ENCODE measurements at regions not wholly inside any gene's neighbourhood (a gene's known extent, or its start where the extent isn't known, plus 50 kb on each side); places are given as distances from the start of the nearest gene placed in this dataset.
A peak's percentile ranks its signal among the peaks of the same experiment; 100 is the strongest.

GRCh38 chr2:43158259-43158880 is 68.0 kb downstream of the ZFP36L2 start:
- H3K4me2 ChIP-seq (ENCODE audit: low read length) = peak overlapping the region; percentile 15
- no peak overlapping the region for H3K27ac ChIP-seq (ENCODE audit: low read depth, low read length)
- H3K4me3 ChIP-seq (ENCODE audit: low read length) = no peak overlapping the region
- H3F3A ChIP-seq (ENCODE audit: control insufficient read depth, insufficient read depth) = no peaks in the 10 kb centered on the region
- H3K79me2 ChIP-seq (ENCODE audit: control insufficient read depth, low read length) = no peaks in the 10 kb centered on the region
- H3K4me1 ChIP-seq (ENCODE audit: control insufficient read depth, low read length) = peaks cover 11% of the 10 kb centered on the region
- no peaks in the 10 kb centered on the region for H3K27me3 ChIP-seq (ENCODE audit: control insufficient read depth, low read length)
- no peaks in the 10 kb centered on the region for H4K20me1 ChIP-seq (ENCODE audit: control insufficient read depth, insufficient read depth, low read depth, low read length)
- TF ChIP-seq CTCF (IDR thresholded peaks at IDR 0.05; ENCODE audit: low read depth, low read length, poor library complexity, severe bottlenecking) = no peak
- TF ChIP-seq EZH2phosphoT487 (IDR thresholded peaks at IDR 0.05; ENCODE audit: borderline replicate concordance, low read length) = no peak
- H3K36me3 ChIP-seq (ENCODE audit: control insufficient read depth, low read length) = no peaks in the 10 kb centered on the region
- H3K9me3 ChIP-seq (ENCODE audit: control insufficient read depth, insufficient read depth, low read length) = no peaks in the 10 kb centered on the region
- no peaks in the 10 kb centered on the region for H3K9me2 ChIP-seq (replicated peaks; ENCODE audit: control insufficient read depth, low read length)

- no peak overlapping the region for H3K4me2 ChIP-seq (ENCODE audit: low read length)
- peaks cover 18% of the 10 kb centered on the region for H3K4me1 ChIP-seq (ENCODE audit: control insufficient read depth, low read length)
- no peaks in the 10 kb centered on the region for H3K36me3 ChIP-seq (ENCODE audit: control insufficient read depth, low read length)
- H3K9me2 ChIP-seq (replicated peaks; ENCODE audit: control insufficient read depth, low read length) = no peaks in the 10 kb centered on the region
- no peaks in the 10 kb centered on the region for H4K20me1 ChIP-seq (ENCODE audit: control insufficient read depth, insufficient read depth, low read depth, low read length)
- no peak overlapping the region for H3K4me3 ChIP-seq (ENCODE audit: low read length)
- no peaks in the 10 kb centered on the region for H3K9me3 ChIP-seq (ENCODE audit: control insufficient read depth, insufficient read depth, low read length)
- no peaks in the 10 kb centered on the region for H3K79me2 ChIP-seq (ENCODE audit: control insufficient read depth, low read length)
- no peaks in the 10 kb centered on the region for H3K27me3 ChIP-seq (ENCODE audit: control insufficient read depth, low read length)
- TF ChIP-seq EZH2phosphoT487 (IDR thresholded peaks at IDR 0.05; ENCODE audit: borderline replicate concordance, low read length) = no peak
- TF ChIP-seq CTCF (IDR thresholded peaks at IDR 0.05; ENCODE audit: low read depth, low read length, poor library complexity, severe bottlenecking) = no peak
- no peaks in the 10 kb centered on the region for H3F3A ChIP-seq (ENCODE audit: control insufficient read depth, insufficient read depth)
- no peak overlapping the region for H3K27ac ChIP-seq (ENCODE audit: low read depth, low read length)
Measured at GRCh38 chr2:43157506-43158246, 68.7 kb downstream of the ZFP36L2 start.

GRCh38 chr2:43155851-43156411 is 70.5 kb downstream of the ZFP36L2 start:
- no peaks in the 10 kb centered on the region for H3K79me2 ChIP-seq (ENCODE audit: control insufficient read depth, low read length)
- no peak for TF ChIP-seq CTCF (IDR thresholded peaks at IDR 0.05; ENCODE audit: low read depth, low read length, poor library complexity, severe bottlenecking)
- no peak for TF ChIP-seq EZH2phosphoT487 (IDR thresholded peaks at IDR 0.05; ENCODE audit: borderline replicate concordance, low read length)
- no peaks in the 10 kb centered on the region for H3K36me3 ChIP-seq (ENCODE audit: control insufficient read depth, low read length)
- H3K9me3 ChIP-seq (ENCODE audit: control insufficient read depth, insufficient read depth, low read length) = no peaks in the 10 kb centered on the region
- peaks cover 18% of the 10 kb centered on the region for H3K4me1 ChIP-seq (ENCODE audit: control insufficient read depth, low read length)
- no peak overlapping the region for H3K4me2 ChIP-seq (ENCODE audit: low read length)
- no peak overlapping the region for H3K4me3 ChIP-seq (ENCODE audit: low read length)
- H3K27me3 ChIP-seq (ENCODE audit: control insufficient read depth, low read length) = no peaks in the 10 kb centered on the region
- H4K20me1 ChIP-seq (ENCODE audit: control insufficient read depth, insufficient read depth, low read depth, low read length) = no peaks in the 10 kb centered on the region
- H3K27ac ChIP-seq (ENCODE audit: low read depth, low read length) = no peak overlapping the region
- H3F3A ChIP-seq (ENCODE audit: control insufficient read depth, insufficient read depth) = no peaks in the 10 kb centered on the region
- H3K9me2 ChIP-seq (replicated peaks; ENCODE audit: control insufficient read depth, low read length) = no peaks in the 10 kb centered on the region
